A549 (cell line): ENCODE measurements at regions not wholly inside any gene's neighbourhood (a gene's known extent, or its start where the extent isn't known, plus 50 kb on each side); places are given as distances from the start of the nearest gene placed in this dataset.
"Not testable (repeated sequence)": the region's sequence is repeated elsewhere in the genome, so short reads cannot be mapped to it uniquely, and the experiment has no call there.

Experiments
- ATAC-seq, 2 experiments: fragments of 200-7000 bp in 1 of 2; fragments of >200 bp in 1 of 2; cut with Nextera tagmentation in 1 of 2; cut with Tn5 transposase in 1 of 2; 3 replicates each; pipeline versions ENCODE4 v1.8.0 to v1.9.1; 2018 to 2020; ENCODE audit warnings: mild to moderate bottlenecking in 1 of 2, moderate library complexity in 1 of 2
- CTCF ChIA-PET: fragments of 300-600 bp; sonication (Branson Sonifier 250); formaldehyde crosslinking; extraction: SDS; loops from one replicate; lab custom pipeline; 2021; ENCODE audit warnings: antibody characterized with exemption, inconsistent platforms; lab: Yijun Ruan, JAX
- POLR2A ChIA-PET: fragments of 350-600 bp; formaldehyde crosslinking; extraction: SDS; loops from one replicate; lab custom pipeline; 2021; ENCODE audit warnings: antibody characterized with exemption, inconsistent platforms; lab: Yijun Ruan, JAX
- DNase-seq, 2 experiments: peaks; one replicate each; pipeline versions ENCODE4 v3.0.0 to v3.0.0-alpha.2; 2011 to 2016; ENCODE audit warnings: low read depth in 1 of 2, low spot score in 1 of 2
- FAIRE-seq: peaks from 2 replicates; lab custom pipeline; 2011; peaks lifted over from hg19 to GRCh38; lab: Jason Lieb, UNC
- H3K27ac ChIP-seq, 2 experiments: fragments of >200 bp; sonication (Bioruptor Twin); formaldehyde crosslinking; 3 replicates each; pipeline ENCODE4 v1.5.1; 2016 to 2017
- H3K4me1 ChIP-seq: fragments of >200 bp; sonication (Bioruptor Twin); formaldehyde crosslinking; 3 replicates; pipeline ENCODE4 v1.6.1; 2016
- H3K4me2 ChIP-seq: fragments of >200 bp; sonication (Bioruptor Twin); formaldehyde crosslinking; 3 replicates; pipeline ENCODE4 v1.6.1; 2016
- H3K4me3 ChIP-seq: fragments of >200 bp; sonication (Bioruptor Twin); formaldehyde crosslinking; 3 replicates; pipeline ENCODE4 v1.5.1; 2016
- H3K9me3 ChIP-seq: fragments of >200 bp; sonication (Bioruptor Twin); formaldehyde crosslinking; 3 replicates; pipeline ENCODE4 v1.6.1; 2016
- ATOH8 ChIP-seq: fragments of 250-450 bp; sonication (Bioruptor Pico); IDR thresholded peaks from 2 replicates; pipeline ENCODE4 v1.5.0; 2020; ENCODE audit warnings: low read depth, mild to moderate bottlenecking, moderate library complexity
- E2F6 ChIP-seq: IDR thresholded peaks from 2 replicates; pipeline ENCODE4 v1.6.1; 2012; ENCODE audit warnings: low read depth, borderline replicate concordance
- EP300 ChIP-seq, 2 experiments: fragments of >200 bp; sonication (Bioruptor Twin); formaldehyde crosslinking; IDR thresholded peaks; 2 replicates in 1 of 2; 3 replicates in 1 of 2; pipeline ENCODE4 v1.6.1; 2016 to 2017
- FOSL2 ChIP-seq, 2 experiments: fragments of 450-650 bp in 1 of 2; fragments of >200 bp in 1 of 2; sonication (Bioruptor Twin) in 1 of 2; formaldehyde crosslinking; IDR thresholded peaks; 2 replicates each; pipeline versions ENCODE4 v1.5.0 to v1.6.1; 2016 to 2020; ENCODE audit warnings: mild to moderate bottlenecking in 1 of 2, moderate library complexity in 1 of 2
- GATA3 ChIP-seq: IDR thresholded peaks from 2 replicates; pipeline ENCODE4 v1.6.1; 2012; ENCODE audit warnings: borderline replicate concordance
- HEYL ChIP-seq: fragments of 250-450 bp; sonication (Bioruptor Pico); IDR thresholded peaks from 2 replicates; pipeline ENCODE4 v1.8.0; 2021; ENCODE audit warnings: mild to moderate bottlenecking, moderate library complexity
- HOXA7 ChIP-seq: fragments of 250-450 bp; sonication (Bioruptor Pico); IDR thresholded peaks from 2 replicates; pipeline ENCODE4 v1.5.0; 2020; ENCODE audit warnings: mild to moderate bottlenecking, moderate library complexity
- JUN ChIP-seq, 2 experiments: fragments of >200 bp; sonication (Bioruptor Twin); formaldehyde crosslinking; IDR thresholded peaks; 2 replicates in 1 of 2; 3 replicates in 1 of 2; pipeline ENCODE4 v1.6.1; 2016 to 2017
- JUNB ChIP-seq: fragments of >200 bp; sonication (Bioruptor Twin); formaldehyde crosslinking; IDR thresholded peaks from 2 replicates; pipeline ENCODE4 v1.6.1; 2016
- MAX ChIP-seq: IDR thresholded peaks from 2 replicates; pipeline ENCODE4 v1.6.1; 2012
- MYC ChIP-seq: IDR thresholded peaks from 2 replicates; pipeline ENCODE4 v1.6.1; 2012; ENCODE audit warnings: mild to moderate bottlenecking, inconsistent platforms, low read length, improper control_type of control experiment, borderline replicate concordance
- NFE2L2 ChIP-seq: fragments of 150-350 bp; conservative IDR thresholded peaks from 2 replicates; pipeline ENCODE4 v1.6.1; 2014; ENCODE audit warnings: low read length
- NPAS2 ChIP-seq: fragments of 250-450 bp; sonication (Bioruptor Pico); IDR thresholded peaks from 2 replicates; pipeline ENCODE4 v1.8.0; 2022; ENCODE audit warnings: mild to moderate bottlenecking, moderate library complexity, borderline replicate concordance
- NR3C1 ChIP-seq: fragments of >200 bp; sonication (Bioruptor Twin); formaldehyde crosslinking; IDR thresholded peaks from 3 replicates; pipeline ENCODE4 v1.6.1; 2017
- PHF8 ChIP-seq: fragments of 200-600 bp; sonication (generic); IDR thresholded peaks from 2 replicates; pipeline ENCODE4 v1.6.1; 2016; ENCODE audit warnings: low read depth, mild to moderate bottlenecking, antibody characterized with exemption, moderate library complexity, borderline replicate concordance
- POLR2AphosphoS2 ChIP-seq: conservative IDR thresholded peaks from 2 replicates; pipeline ENCODE4 v1.6.1; 2012; ENCODE audit warnings: low read length, improper control_type of control experiment, inconsistent platforms
- RCOR1 ChIP-seq: fragments of 150-350 bp; IDR thresholded peaks from 2 replicates; pipeline ENCODE4 v1.6.1; 2014; ENCODE audit warnings: antibody characterized with exemption, low read length, low read depth
- RNF2 ChIP-seq: fragments of 200-600 bp; sonication (generic); IDR thresholded peaks from 2 replicates; pipeline ENCODE4 v1.6.1; 2016; ENCODE audit warnings: low read depth, mild to moderate bottlenecking, antibody characterized with exemption, moderate library complexity, borderline replicate concordance
- TFCP2L1 ChIP-seq: fragments of 250-450 bp; sonication (Bioruptor Pico); IDR thresholded peaks from 2 replicates; pipeline ENCODE4 v1.5.0; 2021; ENCODE audit warnings: mild to moderate bottlenecking
- TP53 ChIP-seq: fragments of 250-450 bp; sonication (Bioruptor Pico); IDR thresholded peaks from 2 replicates; pipeline ENCODE4 v1.5.0; 2021; ENCODE audit warnings: mild to moderate bottlenecking, moderate library complexity
- USF2 ChIP-seq: fragments of 450-650 bp; IDR thresholded peaks from 2 replicates; pipeline ENCODE4 v1.6.1; 2014; ENCODE audit warnings: antibody characterized with exemption
- ZFP36 ChIP-seq: fragments of 450-650 bp; IDR thresholded peaks from 2 replicates; pipeline ENCODE4 v1.6.1; 2014; ENCODE audit warnings: borderline replicate concordance; ENCODE audit not compliant: partially characterized antibody
- ZNF302 ChIP-seq: fragments of 250-450 bp; sonication (Bioruptor Pico); IDR thresholded peaks from 2 replicates; pipeline ENCODE4 v1.9.0; 2021; ENCODE audit warnings: inconsistent platforms, mild to moderate bottlenecking, moderate library complexity
- WGBS: methylation state at CpG from one replicate; pipeline ENCODE4 v1.1.6; 2017; ENCODE audit errors: missing lambda C conversion rate; 5-methylcytosine and 5-hydroxymethylcytosine counted together

- ChIA-PET POLR2A (no interaction called here), CTCF (interaction anchor here (0.8 to 2.2 kb wide), 2 partner anchors 10 to 15 kb away, joined by 3 to 6 read pairs; no protein-coding TSS in a partner anchor)
- TF ChIP-seq USF2 = peak; percentile 69
- no peak for TF ChIP-seq GATA3
- Histone ChIP-seq H3K4me1 (0 out of 3 replicates have a peak, but pooled peaks cover 4% of the 10 kb centered on the region), H3K27ac (no peak overlapping the region), H3K9me3 (peaks cover 5% of the 10 kb centered on the region; the same call in 1 of the 3 replicates), H3K4me3 (no peak overlapping the region), H3K4me2 (no peak overlapping the region)
- FAIRE-seq (no peak), DNase-seq (no peak), ATAC-seq (no peak)
- 81% methylated on average over 2 of the region's 2 CpGs for WGBS
These were observed 207.7 kb upstream of the SDK2 start for GRCh38 chr17:73851921-73852320.

- CTCF ChIA-PET = interaction anchor here (1.0 to 1.3 kb wide), 2 partner anchors 20 to 165 kb away, joined by 3 read pairs; no protein-coding TSS in a partner anchor
These were observed 211.6 kb upstream of the SDK2 start for GRCh38 chr17:73855720-73856333.

GRCh38 chr17:73856556-73856955 lies 212.3 kb upstream of the SDK2 start:
- ChIA-PET POLR2A (no interaction called here), CTCF (interaction anchor here (1.0 kb wide), 1 partner anchor 165 kb away, joined by 3 read pairs; no protein-coding TSS in a partner anchor)
- 81% methylated on average over 11 of the region's 11 CpGs for WGBS
- DNase-seq (no peak), FAIRE-seq (no peak)
- Histone ChIP-seq H3K4me2 (no peak overlapping the region), H3K4me1 (no peaks in the 10 kb centered on the region)
- no peak for TF ChIP-seq ATOH8 (CRISPR knock-in tag)
- TF ChIP-seq PHF8 = no peak
- TF ChIP-seq JUN (IDR thresholded peaks at IDR 0.05) = no peak
- TF ChIP-seq ZNF302 (CRISPR knock-in tag) = no peak
- no peak for TF ChIP-seq MYC
- TF ChIP-seq EP300 (IDR thresholded peaks at IDR 0.05) = no peak
- no peak for TF ChIP-seq HEYL (CRISPR knock-in tag)
- TF ChIP-seq GATA3 = no peak
- TF ChIP-seq RNF2 = no peak
- no peak for TF ChIP-seq NFE2L2
- no peak for TF ChIP-seq NR3C1
- TF ChIP-seq MAX = no peak
- no peak for TF ChIP-seq HOXA7 (CRISPR knock-in tag)
- TF ChIP-seq ZFP36 = no peak
- no peak for TF ChIP-seq JUNB
- no peak for TF ChIP-seq E2F6
- no peak for TF ChIP-seq TFCP2L1 (CRISPR knock-in tag)
- TF ChIP-seq POLR2AphosphoS2 = no peak
- TF ChIP-seq, all 56 proteins: peak for 0
- no peak overlapping the region for H3K4me3 ChIP-seq
- H3K27ac ChIP-seq = no peak overlapping the region
- H3K9me3 ChIP-seq = peaks cover 5% of the 10 kb centered on the region; the same call in 1 of the 3 replicates
- no peak for ATAC-seq

More at GRCh38 chr17:73855720-73856333, 211.6 kb upstream of the SDK2 start:
- H3K4me2 ChIP-seq = no peak overlapping the region
- WGBS = 77% methylated on average over 15 of the region's 15 CpGs
- no peaks in the 10 kb centered on the region for H3K4me1 ChIP-seq
- TF ChIP-seq RCOR1 (no peak), PHF8 (no peak), JUN (IDR thresholded peaks at IDR 0.05) (no peak), EP300 (IDR thresholded peaks at IDR 0.05) (no peak), FOSL2 (IDR thresholded peaks at IDR 0.05) (no peak), FOSL2 (CRISPR knock-in tag; IDR thresholded peaks at IDR 0.05) (peak; percentile 39; the same call in 1 of the 2 replicates), TP53 (CRISPR knock-in tag) (no peak), NPAS2 (no peak), JUNB (no peak)
- DNase-seq = no peak
- no peak overlapping the region for H3K27ac ChIP-seq
- H3K4me3 ChIP-seq = no peak overlapping the region
- POLR2A ChIA-PET = no interaction called here
- peaks cover 5% of the 10 kb centered on the region; the same call in 1 of the 3 replicates for H3K9me3 ChIP-seq
- no peak for FAIRE-seq
- no peak for ATAC-seq

GRCh38 chr17:73859439-73860008 lies 215.3 kb upstream of the SDK2 start:
- CTCF ChIA-PET = interaction anchor here (0.7 kb wide), 1 partner anchor 130 kb away, joined by 3 read pairs; no protein-coding TSS in a partner anchor
- POLR2A ChIA-PET, FAIRE-seq, DNase-seq, H3K4me1 ChIP-seq, H3K4me3 ChIP-seq, H3K9me3 ChIP-seq, H3K4me2 ChIP-seq, ATAC-seq: not testable (repeated sequence)
- peak overlapping the region in 1 of 2 experiments; percentile 40; a peak in 1 of 6 replicates for H3K27ac ChIP-seq
- WGBS = 77% methylated on average over 1 of the region's 1 CpG
